ENCODE measurements at regions not wholly inside any gene's neighbourhood (a gene's known extent, or its start where the extent isn't known, plus 50 kb on each side); places are given as distances from the start of the nearest gene placed in this dataset.

GRCh38 chr5:118441956-118442355, 546.4 kb downstream of the DTWD2 start:
- DNase-seq (ENCODE audit: low read depth, low spot score): no peak
- Histone ChIP-seq H3K36me3 (ENCODE audit: control insufficient read depth in 2 of 2, extremely low read depth in 1 of 2, insufficient read depth in 2 of 2, low read length in 2 of 2) (no peaks in the 10 kb centered on the region), H3K27me3 (ENCODE audit: control insufficient read depth in 2 of 2, insufficient read depth in 2 of 2, low read length in 2 of 2) (no peaks in the 10 kb centered on the region), H3K27ac (ENCODE audit: insufficient read depth, low read depth, low read length) (no peak overlapping the region), H2AFZ (ENCODE audit: low read depth, low read length) (no peak overlapping the region), H3K9me3 (replicated peaks; ENCODE audit: control insufficient read depth, insufficient read depth, low read length) (no peaks in the 10 kb centered on the region), H3K9ac (replicated peaks; ENCODE audit: extremely low read depth, insufficient read depth, low read length) (no peak overlapping the region), H3K79me2 (ENCODE audit: control insufficient read depth, insufficient read depth, low read length) (no peaks in the 10 kb centered on the region), H3K4me2 (ENCODE audit: insufficient read depth, low read length) (no peak overlapping the region), H3K9me1 (replicated peaks; ENCODE audit: control insufficient read depth, extremely low read depth, insufficient read depth, low read length) (no peaks in the 10 kb centered on the region), H3K4me3 (replicated peaks in 1 of 3; ENCODE audit: insufficient read depth in 1 of 3, low read depth in 1 of 3, low read length in 3 of 3) (no peak overlapping the region), H3K4me1 (ENCODE audit: control insufficient read depth, extremely low read depth, insufficient read depth, low read length) (no peaks in the 10 kb centered on the region), H4K20me1 (replicated peaks; ENCODE audit: control insufficient read depth, extremely low read depth, insufficient read depth, low read length) (no peaks in the 10 kb centered on the region)
- ChIA-PET POLR2A (no interaction called here), CTCF (no interaction called here)
- intact Hi-C loops (cut with micrococcal nuclease): no loop called here
- BruUV-seq (replicated peaks): no TSS peak
- dilution Hi-C loops (cut with MboI; ENCODE audit: extremely low pct_ligation_motif_present, low sequenced_read_pairs): no loop called here
- no peak for FAIRE-seq
- TF ChIP-seq MYC (IDR thresholded peaks at IDR 0.05; ENCODE audit: low read depth, low read length) (no peak), JUN (IDR thresholded peaks at IDR 0.05; ENCODE audit: borderline replicate concordance, insufficient read depth, insufficient read length, low read depth) (no peak), CTCF (IDR thresholded peaks at IDR 0.05; ENCODE audit: extremely low read depth in 1 of 2, insufficient read depth in 1 of 2, low read depth in 1 of 2, low read length in 2 of 2) (no peak)

- Histone ChIP-seq H3K36me3 (ENCODE audit: control insufficient read depth in 2 of 2, extremely low read depth in 1 of 2, insufficient read depth in 2 of 2, low read length in 2 of 2) (no peaks in the 10 kb centered on the region), H3K4me2 (ENCODE audit: insufficient read depth, low read length) (no peak overlapping the region), H3K4me3 (replicated peaks in 1 of 3; ENCODE audit: insufficient read depth in 1 of 3, low read depth in 1 of 3, low read length in 3 of 3) (no peak overlapping the region), H3K4me1 (ENCODE audit: control insufficient read depth, extremely low read depth, insufficient read depth, low read length) (no peaks in the 10 kb centered on the region), H3K79me2 (ENCODE audit: control insufficient read depth, insufficient read depth, low read length) (no peaks in the 10 kb centered on the region), H2AFZ (ENCODE audit: low read depth, low read length) (no peak overlapping the region), H3K9me3 (replicated peaks; ENCODE audit: control insufficient read depth, insufficient read depth, low read length) (no peaks in the 10 kb centered on the region), H3K27me3 (ENCODE audit: control insufficient read depth in 2 of 2, insufficient read depth in 2 of 2, low read length in 2 of 2) (no peaks in the 10 kb centered on the region), H4K20me1 (replicated peaks; ENCODE audit: control insufficient read depth, extremely low read depth, insufficient read depth, low read length) (no peaks in the 10 kb centered on the region), H3K9ac (replicated peaks; ENCODE audit: extremely low read depth, insufficient read depth, low read length) (no peak overlapping the region), H3K27ac (ENCODE audit: insufficient read depth, low read depth, low read length) (no peak overlapping the region), H3K9me1 (replicated peaks; ENCODE audit: control insufficient read depth, extremely low read depth, insufficient read depth, low read length) (no peaks in the 10 kb centered on the region)
- FAIRE-seq: no peak
- DNase-seq (ENCODE audit: low read depth, low spot score): no peak
- POLR2A ChIA-PET: no interaction called here
- TF ChIP-seq POLR2A (IDR thresholded peaks at IDR 0.05; ENCODE audit: low read depth, low read length): no peak
- TF ChIP-seq MAX (IDR thresholded peaks at IDR 0.05; ENCODE audit: insufficient read depth, insufficient read length): no peak
- TF ChIP-seq MYC (IDR thresholded peaks at IDR 0.05; ENCODE audit: low read depth, low read length): no peak
- TF ChIP-seq POLR2AphosphoS5 (IDR thresholded peaks at IDR 0.05; ENCODE audit: insufficient read depth, low read depth, low read length): no peak
- no peak for TF ChIP-seq GATA2 (IDR thresholded peaks at IDR 0.05; ENCODE audit: insufficient read depth, insufficient read length, low read depth, low read length)
- TF ChIP-seq CTCF (IDR thresholded peaks at IDR 0.05; ENCODE audit: extremely low read depth in 1 of 2, insufficient read depth in 1 of 2, low read depth in 1 of 2, low read length in 2 of 2): no peak
- no peak for TF ChIP-seq EZH2 (IDR thresholded peaks at IDR 0.05; ENCODE audit: borderline replicate concordance, low read depth, low read length, severe bottlenecking)
- no peak for TF ChIP-seq JUN (IDR thresholded peaks at IDR 0.05; ENCODE audit: borderline replicate concordance, insufficient read depth, insufficient read length, low read depth)
- TF ChIP-seq FOS (IDR thresholded peaks at IDR 0.05; ENCODE audit: borderline replicate concordance, insufficient read depth, low read length): no peak
- CTCF ChIA-PET: no interaction called here
- intact Hi-C loops (cut with micrococcal nuclease) (no loop called here), dilution Hi-C loops (cut with MboI; ENCODE audit: extremely low pct_ligation_motif_present, low sequenced_read_pairs) (no loop called here)
- no TSS peak for BruUV-seq (replicated peaks)
Observed at GRCh38 chr5:118441034-118441433, 547.3 kb downstream of the DTWD2 start.
